ENCODE measurements at regions not wholly inside any gene's neighbourhood (a gene's known extent, or its start where the extent isn't known, plus 50 kb on each side); places are given as distances from the start of the nearest gene placed in this dataset.
"Not testable (repeated sequence)": the region's sequence is repeated elsewhere in the genome, so short reads cannot be mapped to it uniquely, and the experiment has no call there.

DNA sequence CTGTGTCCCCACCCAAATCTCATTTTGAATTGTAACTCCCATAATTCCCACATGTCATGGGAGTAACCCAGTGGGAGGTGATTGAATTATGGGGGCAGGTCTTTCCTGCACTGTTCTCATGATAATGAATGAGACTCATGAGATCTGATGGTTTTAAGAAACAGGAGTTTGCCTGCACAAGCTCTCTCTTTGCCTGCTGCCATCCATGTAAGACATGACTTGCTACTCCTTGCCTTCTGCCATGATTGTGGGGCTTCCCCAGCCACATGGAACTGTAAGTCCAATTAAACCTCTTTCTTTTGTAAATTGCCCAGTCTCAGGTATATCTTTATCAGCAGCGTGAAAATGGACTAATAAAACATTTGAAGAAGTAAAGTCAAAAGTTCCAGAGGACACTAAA, 126.8 kb upstream of the IGSF10 start:
- TF ChIP-seq, protein P1, sequence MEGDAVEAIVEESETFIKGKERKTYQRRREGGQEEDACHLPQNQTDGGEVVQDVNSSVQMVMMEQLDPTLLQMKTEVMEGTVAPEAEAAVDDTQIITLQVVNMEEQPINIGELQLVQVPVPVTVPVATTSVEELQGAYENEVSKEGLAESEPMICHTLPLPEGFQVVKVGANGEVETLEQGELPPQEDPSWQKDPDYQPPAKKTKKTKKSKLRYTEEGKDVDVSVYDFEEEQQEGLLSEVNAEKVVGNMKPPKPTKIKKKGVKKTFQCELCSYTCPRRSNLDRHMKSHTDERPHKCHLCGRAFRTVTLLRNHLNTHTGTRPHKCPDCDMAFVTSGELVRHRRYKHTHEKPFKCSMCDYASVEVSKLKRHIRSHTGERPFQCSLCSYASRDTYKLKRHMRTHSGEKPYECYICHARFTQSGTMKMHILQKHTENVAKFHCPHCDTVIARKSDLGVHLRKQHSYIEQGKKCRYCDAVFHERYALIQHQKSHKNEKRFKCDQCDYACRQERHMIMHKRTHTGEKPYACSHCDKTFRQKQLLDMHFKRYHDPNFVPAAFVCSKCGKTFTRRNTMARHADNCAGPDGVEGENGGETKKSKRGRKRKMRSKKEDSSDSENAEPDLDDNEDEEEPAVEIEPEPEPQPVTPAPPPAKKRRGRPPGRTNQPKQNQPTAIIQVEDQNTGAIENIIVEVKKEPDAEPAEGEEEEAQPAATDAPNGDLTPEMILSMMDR (IDR thresholded peaks at IDR 0.05): not testable (repeated sequence)
- not testable (repeated sequence) for TF ChIP-seq POLR2A (IDR thresholded peaks at IDR 0.05)

Measured in uterus (tissue), 2 donors.